Smooth muscle cell (in vitro differentiated cells): ENCODE measurements at regions not wholly inside any gene's neighbourhood (a gene's known extent, or its start where the extent isn't known, plus 50 kb on each side); places are given as distances from the start of the nearest gene placed in this dataset.

Experiments used
- DNase-seq: peaks from one replicate; lab custom pipeline; 2025; ENCODE audit not compliant: unreplicated experiment; lab: John Stamatoyannopoulos, UW
- H2AFZ ChIP-seq: fragments of 200-600 bp; sonication (generic); 2 replicates; pipeline ENCODE4 v1.6.0; 2016; ENCODE audit warnings: antibody characterized with exemption, low read depth, mild to moderate bottlenecking
- H3F3A ChIP-seq: fragments of 200-600 bp; sonication (generic); 2 replicates; pipeline ENCODE4 v1.6.0; 2017; ENCODE audit warnings: antibody characterized with exemption, low read depth
- H3K27ac ChIP-seq: fragments of 200-600 bp; sonication (generic); 2 replicates; pipeline ENCODE4 v1.5.1; 2016; ENCODE audit warnings: low read depth, mild to moderate bottlenecking
- H3K27me3 ChIP-seq: fragments of 200-600 bp; sonication (generic); 2 replicates; pipeline ENCODE4 v1.6.1; 2016; ENCODE audit warnings: low read depth, mild to moderate bottlenecking
- H3K36me3 ChIP-seq: fragments of 200-600 bp; sonication (generic); 2 replicates; pipeline ENCODE4 v1.5.1; 2016; ENCODE audit warnings: low read depth
- H3K4me1 ChIP-seq: fragments of 200-600 bp; sonication (generic); 2 replicates; pipeline ENCODE4 v1.5.1; 2016; ENCODE audit warnings: low read depth
- H3K4me2 ChIP-seq: fragments of 200-600 bp; sonication (generic); 2 replicates; pipeline ENCODE4 v1.6.0; 2016; ENCODE audit warnings: mild to moderate bottlenecking
- H3K4me3 ChIP-seq: fragments of 200-600 bp; sonication (generic); 2 replicates; pipeline ENCODE4 v1.5.1; 2016; ENCODE audit warnings: mild to moderate bottlenecking
- H3K79me2 ChIP-seq: fragments of 200-600 bp; sonication (generic); 2 replicates; pipeline ENCODE4 v1.6.0; 2016; ENCODE audit warnings: low read depth, mild to moderate bottlenecking
- H3K9ac ChIP-seq: fragments of 200-600 bp; sonication (generic); 2 replicates; pipeline ENCODE4 v1.6.0; 2016; ENCODE audit warnings: low read depth
- H3K9me3 ChIP-seq: fragments of 200-600 bp; sonication (generic); replicated peaks from 2 replicates; pipeline ENCODE4 v1.5.1; 2016; ENCODE audit warnings: low read depth
- H4K20me1 ChIP-seq: fragments of 200-600 bp; sonication (generic); 2 replicates; pipeline ENCODE4 v1.6.0; 2016; ENCODE audit warnings: low read depth
- WGBS: methylation state at CpG from one replicate; pipeline ENCODE4 v1.1.7; 2016; ENCODE audit warnings: low lambda C conversion rate; 5-methylcytosine and 5-hydroxymethylcytosine counted together
- TF ChIP-seq, protein P1 (sequence below): fragments of 200-600 bp; sonication (generic); IDR thresholded peaks from 2 replicates; pipeline ENCODE4 v1.5.1; 2017; ENCODE audit warnings: borderline replicate concordance, mild to moderate bottlenecking, antibody characterized with exemption; ENCODE audit not compliant: insufficient read depth, poor library complexity, severe bottlenecking

DNA sequence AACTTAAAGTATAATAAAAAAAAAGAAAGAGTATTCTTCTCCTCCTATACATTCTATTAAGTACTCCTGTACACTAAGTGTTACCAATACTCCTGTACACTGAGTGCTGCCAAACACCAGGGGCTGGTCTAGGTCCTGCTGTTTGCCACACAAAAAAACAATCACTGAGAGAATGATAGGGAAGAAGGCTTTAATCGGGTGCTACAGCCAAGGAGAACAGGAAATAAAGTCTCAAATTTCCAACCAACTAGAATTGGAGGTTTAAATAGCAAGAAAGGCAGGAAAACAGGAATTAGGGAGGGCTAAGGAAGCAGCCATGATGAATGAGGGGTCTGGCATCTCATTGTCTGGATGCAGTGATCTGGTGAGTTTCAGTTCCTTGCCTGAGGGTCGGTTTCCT is 239.8 kb downstream of the ZNF674 start:
- WGBS = 89% methylated on average over 2 of the region's 2 CpGs
- H3K9me3 ChIP-seq = no peaks in the 10 kb centered on the region
- H3F3A ChIP-seq = no peaks in the 10 kb centered on the region
- no peaks in the 10 kb centered on the region for H3K27me3 ChIP-seq
- TF ChIP-seq, protein P1, sequence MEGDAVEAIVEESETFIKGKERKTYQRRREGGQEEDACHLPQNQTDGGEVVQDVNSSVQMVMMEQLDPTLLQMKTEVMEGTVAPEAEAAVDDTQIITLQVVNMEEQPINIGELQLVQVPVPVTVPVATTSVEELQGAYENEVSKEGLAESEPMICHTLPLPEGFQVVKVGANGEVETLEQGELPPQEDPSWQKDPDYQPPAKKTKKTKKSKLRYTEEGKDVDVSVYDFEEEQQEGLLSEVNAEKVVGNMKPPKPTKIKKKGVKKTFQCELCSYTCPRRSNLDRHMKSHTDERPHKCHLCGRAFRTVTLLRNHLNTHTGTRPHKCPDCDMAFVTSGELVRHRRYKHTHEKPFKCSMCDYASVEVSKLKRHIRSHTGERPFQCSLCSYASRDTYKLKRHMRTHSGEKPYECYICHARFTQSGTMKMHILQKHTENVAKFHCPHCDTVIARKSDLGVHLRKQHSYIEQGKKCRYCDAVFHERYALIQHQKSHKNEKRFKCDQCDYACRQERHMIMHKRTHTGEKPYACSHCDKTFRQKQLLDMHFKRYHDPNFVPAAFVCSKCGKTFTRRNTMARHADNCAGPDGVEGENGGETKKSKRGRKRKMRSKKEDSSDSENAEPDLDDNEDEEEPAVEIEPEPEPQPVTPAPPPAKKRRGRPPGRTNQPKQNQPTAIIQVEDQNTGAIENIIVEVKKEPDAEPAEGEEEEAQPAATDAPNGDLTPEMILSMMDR = no peak
- no peak for DNase-seq
- no peak overlapping the region for H3K27ac ChIP-seq
- H4K20me1 ChIP-seq = no peaks in the 10 kb centered on the region
- no peak overlapping the region for H3K9ac ChIP-seq
- H3K4me3 ChIP-seq = no peak overlapping the region
- no peak overlapping the region for H2AFZ ChIP-seq
- no peaks in the 10 kb centered on the region for H3K79me2 ChIP-seq
- H3K4me2 ChIP-seq = no peak overlapping the region
- no peaks in the 10 kb centered on the region for H3K4me1 ChIP-seq
- no peaks in the 10 kb centered on the region for H3K36me3 ChIP-seq

- H2AFZ ChIP-seq = no peak overlapping the region
- H3K4me1 ChIP-seq = no peaks in the 10 kb centered on the region
- no peaks in the 10 kb centered on the region for H3K79me2 ChIP-seq
- 76% methylated on average over 2 of the region's 2 CpGs for WGBS
- TF ChIP-seq, protein P1 = no peak
- H3K27me3 ChIP-seq = no peaks in the 10 kb centered on the region
- H4K20me1 ChIP-seq = no peaks in the 10 kb centered on the region
- no peaks in the 10 kb centered on the region for H3K9me3 ChIP-seq
- no peak overlapping the region for H3K4me3 ChIP-seq
- no peaks in the 10 kb centered on the region for H3K36me3 ChIP-seq
- no peaks in the 10 kb centered on the region for H3F3A ChIP-seq
- no peak overlapping the region for H3K9ac ChIP-seq
- DNase-seq = no peak
- H3K27ac ChIP-seq = no peak overlapping the region
- no peak overlapping the region for H3K4me2 ChIP-seq
Measured at GRCh38 chrX:46301903-46302302, 243.3 kb downstream of the ZNF674 start.

DNA sequence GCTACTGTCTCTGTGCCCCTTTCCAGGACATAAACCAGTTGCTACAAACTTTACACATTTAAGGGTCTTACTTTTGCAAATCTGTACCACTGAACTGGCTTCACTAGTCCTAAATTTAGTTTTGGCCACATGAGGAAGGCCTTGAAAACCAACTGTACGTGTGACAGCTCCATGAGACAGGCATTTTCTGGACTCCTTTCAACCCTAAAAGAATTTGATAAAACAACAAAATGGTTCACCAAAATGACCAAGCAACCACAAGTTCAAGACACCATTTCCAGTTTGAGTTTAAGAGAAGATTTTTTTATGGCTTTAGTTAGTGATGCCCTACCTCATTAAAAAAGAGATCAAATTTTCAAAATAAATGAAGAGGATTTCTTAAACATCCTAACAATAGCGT is 246.4 kb downstream of the ZNF674 start:
- no peaks in the 10 kb centered on the region for H3K79me2 ChIP-seq
- no peaks in the 10 kb centered on the region for H3K36me3 ChIP-seq
- no peaks in the 10 kb centered on the region for H4K20me1 ChIP-seq
- TF ChIP-seq, protein P1 = no peak
- H3F3A ChIP-seq = no peaks in the 10 kb centered on the region
- H3K4me3 ChIP-seq = no peak overlapping the region
- H2AFZ ChIP-seq = no peak overlapping the region
- no peaks in the 10 kb centered on the region for H3K27me3 ChIP-seq
- no peaks in the 10 kb centered on the region for H3K4me1 ChIP-seq
- 60% methylated on average over 2 of the region's 2 CpGs for WGBS
- DNase-seq = no peak
- H3K4me2 ChIP-seq = no peak overlapping the region
- no peak overlapping the region for H3K9ac ChIP-seq
- H3K9me3 ChIP-seq = no peaks in the 10 kb centered on the region
- H3K27ac ChIP-seq = no peak overlapping the region

- Histone ChIP-seq H3K4me2 (no peak overlapping the region), H3K27ac (no peak overlapping the region), H3K9me3 (no peaks in the 10 kb centered on the region), H4K20me1 (no peaks in the 10 kb centered on the region), H3K79me2 (no peaks in the 10 kb centered on the region), H3K4me1 (no peaks in the 10 kb centered on the region), H3K9ac (no peak overlapping the region), H2AFZ (no peak overlapping the region), H3K36me3 (no peaks in the 10 kb centered on the region), H3K27me3 (no peaks in the 10 kb centered on the region), H3F3A (no peaks in the 10 kb centered on the region), H3K4me3 (no peak overlapping the region)
- DNase-seq = no peak
- TF ChIP-seq, protein P1 = no peak
Measured at GRCh38 chrX:46295963-46296362, 249.3 kb downstream of the ZNF674 start.
